IMR-90 (cell line): ENCODE measurements at regions not wholly inside any gene's neighbourhood (a gene's known extent, or its start where the extent isn't known, plus 50 kb on each side); places are given as distances from the start of the nearest gene placed in this dataset.

Experiments used
- CHD1 ChIP-seq: IDR thresholded peaks from 2 replicates; pipeline ENCODE4 v1.6.1; 2012; ENCODE audit warnings: low read depth, low read length, improper control_type of control experiment
- CTCF ChIP-seq: conservative IDR thresholded peaks from 2 replicates; pipeline ENCODE4 v1.5.1; 2012; ENCODE audit warnings: mild to moderate bottlenecking, low read depth, low read length, improper control_type of control experiment
- ELK1 ChIP-seq: fragments of 150-350 bp; IDR thresholded peaks from 2 replicates; pipeline ENCODE4 v1.6.1; 2016; ENCODE audit warnings: low read depth, mild to moderate bottlenecking, low read length, moderate library complexity, borderline replicate concordance
- POLR2A ChIP-seq: IDR thresholded peaks from 2 replicates; pipeline ENCODE4 v1.6.1; 2012; ENCODE audit warnings: mild to moderate bottlenecking, low read depth, low read length

GRCh38 chr1:226486161-226486560 lies 62.4 kb upstream of the STUM start:
- TF ChIP-seq CTCF: no peak
- TF ChIP-seq ELK1: no peak
- no peak for TF ChIP-seq POLR2A
- TF ChIP-seq CHD1: no peak
